ENCODE measurements at regions not wholly inside any gene's neighbourhood (a gene's known extent, or its start where the extent isn't known, plus 50 kb on each side); places are given as distances from the start of the nearest gene placed in this dataset.
A peak's percentile ranks its signal among the peaks of the same experiment; 100 is the strongest.

- no peak for DNase-seq
Measured at GRCh38 chr1:116819081-116819480, 64.9 kb downstream of the CD2 start.

GRCh38 chr1:116820369-116820768, 66.1 kb downstream of the CD2 start:
- peak; percentile 17 for DNase-seq

GRCh38 chr1:116821763-116822162, 67.5 kb downstream of the CD2 start:
- no peak for DNase-seq

- no peak for DNase-seq
Measured at GRCh38 chr1:116824631-116825206, 70.5 kb downstream of the CD2 start.

GRCh38 chr1:116825207-116825719, 71.0 kb downstream of the CD2 start:
- DNase-seq, result peak; percentile 39

- DNase-seq, result no peak
Measured at GRCh38 chr1:116825720-116826438, 71.6 kb downstream of the CD2 start.

GRCh38 chr1:116826818-116827606, 72.8 kb downstream of the CD2 start:
- no peak for DNase-seq

GRCh38 chr1:116827607-116828105, 73.4 kb downstream of the CD2 start:
- no peak for DNase-seq

GRCh38 chr1:116832308-116832931, 77.3 kb upstream of the PTGFRN start:
- no peak for DNase-seq

GRCh38 chr1:116832932-116833578, 76.7 kb upstream of the PTGFRN start:
- no peak for DNase-seq

- no peak for DNase-seq
Measured at GRCh38 chr1:116833718-116834117, 76.0 kb upstream of the PTGFRN start.

- DNase-seq, result no peak
Measured at GRCh38 chr1:116834595-116834994, 75.1 kb upstream of the PTGFRN start.

GRCh38 chr1:116835161-116835560, 74.6 kb upstream of the PTGFRN start:
- DNase-seq, result no peak

- DNase-seq, result no peak
Measured at GRCh38 chr1:116836099-116836498, 73.6 kb upstream of the PTGFRN start.

- no peak for DNase-seq
Measured at GRCh38 chr1:116841569-116842344, 68.0 kb upstream of the PTGFRN start.

GRCh38 chr1:116842654-116843053, 67.1 kb upstream of the PTGFRN start:
- no peak for DNase-seq

GRCh38 chr1:116844775-116845174, 64.9 kb upstream of the PTGFRN start:
- no peak for DNase-seq

- DNase-seq, result no peak
Measured at GRCh38 chr1:116847190-116847589, 62.5 kb upstream of the PTGFRN start.

- DNase-seq, result peak; percentile 24
Measured at GRCh38 chr1:116847688-116848531, 61.8 kb upstream of the PTGFRN start.

- DNase-seq, result no peak
Measured at GRCh38 chr1:116850436-116850835, 59.3 kb upstream of the PTGFRN start.

Measured in occipital lobe (tissue), 1 donor.